ENCODE measurements at regions not wholly inside any gene's neighbourhood (a gene's known extent, or its start where the extent isn't known, plus 50 kb on each side); places are given as distances from the start of the nearest gene placed in this dataset.

DNA sequence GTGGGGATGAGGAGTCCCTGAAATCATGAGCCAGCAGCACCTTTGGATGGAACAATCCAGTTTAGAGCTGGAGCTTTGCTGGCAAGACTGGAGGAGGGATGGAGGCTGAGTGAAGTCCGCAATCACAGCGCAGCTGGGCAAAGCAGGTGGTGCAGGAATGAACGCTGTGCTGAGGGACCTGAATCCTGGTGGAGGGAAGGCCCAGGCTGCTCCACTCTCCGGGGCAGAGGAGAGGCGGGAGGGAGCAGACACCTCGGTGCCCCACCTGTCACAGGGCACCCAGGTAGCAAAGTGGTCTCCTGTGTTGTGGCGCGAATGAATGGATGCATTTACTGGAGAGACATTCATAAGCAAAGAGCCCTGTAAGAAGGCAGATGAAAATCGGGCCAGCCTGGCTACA is 124.8 kb upstream of the ANO1 start:
- TF ChIP-seq, protein P1, sequence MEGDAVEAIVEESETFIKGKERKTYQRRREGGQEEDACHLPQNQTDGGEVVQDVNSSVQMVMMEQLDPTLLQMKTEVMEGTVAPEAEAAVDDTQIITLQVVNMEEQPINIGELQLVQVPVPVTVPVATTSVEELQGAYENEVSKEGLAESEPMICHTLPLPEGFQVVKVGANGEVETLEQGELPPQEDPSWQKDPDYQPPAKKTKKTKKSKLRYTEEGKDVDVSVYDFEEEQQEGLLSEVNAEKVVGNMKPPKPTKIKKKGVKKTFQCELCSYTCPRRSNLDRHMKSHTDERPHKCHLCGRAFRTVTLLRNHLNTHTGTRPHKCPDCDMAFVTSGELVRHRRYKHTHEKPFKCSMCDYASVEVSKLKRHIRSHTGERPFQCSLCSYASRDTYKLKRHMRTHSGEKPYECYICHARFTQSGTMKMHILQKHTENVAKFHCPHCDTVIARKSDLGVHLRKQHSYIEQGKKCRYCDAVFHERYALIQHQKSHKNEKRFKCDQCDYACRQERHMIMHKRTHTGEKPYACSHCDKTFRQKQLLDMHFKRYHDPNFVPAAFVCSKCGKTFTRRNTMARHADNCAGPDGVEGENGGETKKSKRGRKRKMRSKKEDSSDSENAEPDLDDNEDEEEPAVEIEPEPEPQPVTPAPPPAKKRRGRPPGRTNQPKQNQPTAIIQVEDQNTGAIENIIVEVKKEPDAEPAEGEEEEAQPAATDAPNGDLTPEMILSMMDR (conservative IDR thresholded peaks at IDR 0.05; ENCODE audit: low read depth): no peak
- POLR2A ChIA-PET (ENCODE audit: low non-redundant PET): no interaction called here
- DNase-seq (ENCODE audit: low spot score): no peak
- H3K27ac ChIP-seq: no peak overlapping the region
- CTCF ChIA-PET: no interaction called here

DNA sequence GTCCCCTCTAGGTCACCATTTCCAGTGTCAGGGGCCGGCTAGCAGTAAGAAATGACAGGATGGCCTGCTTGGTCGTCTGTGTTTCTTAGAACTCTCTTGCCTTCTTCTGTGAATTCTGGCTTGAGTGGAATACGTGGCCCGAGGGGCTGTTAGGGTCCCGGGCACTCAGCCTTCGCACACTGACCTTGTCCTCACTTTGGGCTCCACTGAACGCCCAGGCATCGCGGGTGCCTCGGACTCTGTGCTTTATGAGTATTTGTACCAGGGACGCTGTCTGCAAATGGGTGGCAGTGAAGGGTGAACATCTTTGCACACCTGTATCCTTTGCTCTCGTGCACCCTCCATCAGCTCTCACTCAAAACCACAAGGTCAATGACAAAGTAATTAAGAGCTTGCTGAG is 123.4 kb upstream of the ANO1 start:
- no peak overlapping the region for H3K27ac ChIP-seq
- TF ChIP-seq, protein P1 (conservative IDR thresholded peaks at IDR 0.05; ENCODE audit: low read depth): no peak
- DNase-seq (ENCODE audit: low spot score): no peak
- ChIA-PET POLR2A (ENCODE audit: low non-redundant PET) (no interaction called here), CTCF (interaction anchor here (0.6 to 1.2 kb wide), 2 partner anchors 36 to 250 kb away, joined by 3 read pairs; no protein-coding TSS in a partner anchor)

DNA sequence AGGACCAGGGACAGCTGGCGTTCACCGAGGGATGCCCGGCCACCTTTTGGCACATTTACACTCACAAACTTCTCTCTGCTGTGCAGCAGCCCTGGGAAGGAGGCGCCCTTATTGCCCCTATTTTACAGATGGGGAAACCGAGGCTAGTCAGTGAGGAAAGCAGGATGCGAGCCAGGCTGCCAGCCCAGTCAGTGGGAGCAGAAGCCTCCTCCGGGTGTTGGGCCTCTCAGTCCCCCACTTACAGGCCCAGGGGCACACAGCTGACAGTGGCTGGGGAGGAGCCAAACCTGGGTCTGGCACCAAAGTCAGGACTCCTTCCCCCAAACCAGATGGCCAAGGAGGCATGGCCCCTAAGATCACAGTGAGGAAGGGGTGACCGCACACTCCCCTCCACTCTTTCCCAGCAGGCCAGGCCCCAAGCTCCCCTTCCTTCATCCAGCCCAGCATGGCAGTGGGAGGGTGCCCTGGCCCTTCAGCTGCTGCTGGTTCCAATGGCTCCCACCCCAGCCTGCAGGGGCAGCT is 121.4 kb upstream of the ANO1 start:
- no peak overlapping the region for H3K27ac ChIP-seq
- DNase-seq (ENCODE audit: low spot score): no peak
- CTCF ChIA-PET: no interaction called here
- TF ChIP-seq, protein P1 (conservative IDR thresholded peaks at IDR 0.05; ENCODE audit: low read depth): no peak
- POLR2A ChIA-PET (ENCODE audit: low non-redundant PET): no interaction called here

DNA sequence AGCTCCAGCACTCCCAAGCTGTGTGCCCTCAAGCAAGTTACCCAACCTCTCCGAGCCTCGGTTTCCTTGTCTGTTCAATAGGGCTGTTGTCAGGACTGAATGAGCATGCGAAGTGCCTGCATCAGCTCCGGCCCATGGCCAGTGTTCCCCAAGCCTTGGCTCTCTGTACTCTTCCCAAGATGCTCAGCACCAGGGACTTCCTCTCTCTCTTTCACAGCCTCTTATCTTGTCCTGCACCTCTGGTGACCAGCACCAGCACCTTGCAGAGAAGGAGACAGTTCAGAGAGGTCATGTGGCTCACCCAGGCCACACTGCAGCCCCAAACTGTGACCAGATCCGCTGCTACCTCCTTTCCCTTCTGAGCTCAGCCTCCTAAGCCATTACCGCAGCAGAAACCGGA is 120.3 kb upstream of the ANO1 start:
- H3K27ac ChIP-seq: no peak overlapping the region
- ChIA-PET CTCF (interaction anchor here (1.2 kb wide), 1 partner anchor 234 kb away, joined by 4 read pairs; no protein-coding TSS in a partner anchor), POLR2A (ENCODE audit: low non-redundant PET) (no interaction called here)
- TF ChIP-seq, protein P1 (conservative IDR thresholded peaks at IDR 0.05; ENCODE audit: low read depth): no peak
- DNase-seq (ENCODE audit: low spot score): no peak

DNA sequence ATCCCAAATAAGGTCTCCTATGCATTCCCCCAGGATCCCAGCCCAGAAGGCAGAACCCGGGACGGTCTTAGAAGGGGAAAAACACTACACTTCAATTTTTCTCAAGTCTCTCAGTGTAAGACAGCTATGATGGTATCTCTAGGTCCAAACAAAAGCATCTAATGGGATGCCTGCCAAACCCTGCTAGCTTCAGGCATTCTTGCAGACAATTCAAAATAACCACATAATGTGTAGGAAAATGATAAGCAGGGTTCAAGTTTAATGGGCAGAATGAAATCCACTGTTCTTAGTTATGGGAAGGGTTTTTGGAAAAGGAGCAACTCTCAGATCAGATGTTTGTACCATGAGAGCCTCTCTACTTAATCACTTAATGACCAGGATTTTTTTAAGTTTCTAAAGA is 119.8 kb upstream of the ANO1 start:
- ChIA-PET CTCF (interaction anchor here (0.6 to 1.2 kb wide), 2 partner anchors 126 to 233 kb away, joined by 4 read pairs; no protein-coding TSS in a partner anchor), POLR2A (ENCODE audit: low non-redundant PET) (no interaction called here)
- no peak for DNase-seq (ENCODE audit: low spot score)
- no peak overlapping the region for H3K27ac ChIP-seq
- TF ChIP-seq, protein P1 (conservative IDR thresholded peaks at IDR 0.05; ENCODE audit: low read depth): no peak

- no peak overlapping the region for H3K27ac ChIP-seq
- TF ChIP-seq, protein P1 (conservative IDR thresholded peaks at IDR 0.05; ENCODE audit: low read depth): no peak
- CTCF ChIA-PET: interaction anchor here (0.7 to 1.0 kb wide), 2 partner anchors 14 to 237 kb away, joined by 3 to 5 read pairs; no protein-coding TSS in a partner anchor
- DNase-seq (ENCODE audit: low spot score): no peak
- POLR2A ChIA-PET (ENCODE audit: low non-redundant PET): no interaction called here
Measured at GRCh38 chr11:69959461-69959860, 118.7 kb upstream of the ANO1 start.
